ENCODE measurements at regions not wholly inside any gene's neighbourhood (a gene's known extent, or its start where the extent isn't known, plus 50 kb on each side); places are given as distances from the start of the nearest gene placed in this dataset.
"Not testable (repeated sequence)": the region's sequence is repeated elsewhere in the genome, so short reads cannot be mapped to it uniquely, and the experiment has no call there.

DNA sequence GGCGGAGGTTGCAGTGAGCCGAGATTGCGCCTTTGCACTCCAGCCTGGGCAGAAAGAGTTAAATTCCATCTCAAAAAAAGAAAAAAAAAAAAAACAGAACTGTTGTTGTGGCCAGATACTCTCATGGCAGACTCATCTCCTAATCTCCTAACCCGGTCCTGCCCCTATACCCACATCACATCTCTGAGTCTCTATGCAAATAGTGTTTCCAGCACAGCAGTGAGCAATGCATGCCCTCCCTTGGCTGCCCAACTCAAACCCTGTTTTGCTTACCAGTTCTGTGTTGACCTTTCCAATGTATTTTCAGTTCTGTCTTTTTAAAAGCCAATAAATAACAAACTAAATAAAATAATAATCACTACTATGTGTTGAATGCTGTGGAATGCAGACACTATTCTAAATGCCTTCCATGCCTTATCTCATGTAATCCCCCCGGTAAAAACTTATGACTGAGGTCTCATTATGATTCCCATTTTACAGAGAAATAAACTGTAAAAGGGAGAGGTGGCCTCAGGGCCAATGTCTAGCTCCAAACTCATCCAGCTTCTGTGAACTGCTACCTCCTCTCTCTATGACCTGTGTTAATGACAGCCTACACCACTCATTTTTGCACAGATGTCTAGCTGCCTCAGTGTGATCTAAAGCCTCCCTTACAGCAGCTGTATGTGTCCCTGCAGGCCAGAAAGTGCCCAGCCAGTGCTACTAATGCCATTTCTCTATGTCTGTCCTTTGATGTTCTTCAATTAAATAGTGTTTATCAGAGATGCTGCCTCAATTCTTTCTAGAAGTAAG is 289.8 kb downstream of the HS3ST3B1 start:
- Mint-ChIP-seq H3K36me3 (ENCODE audit: insufficient read depth) (no peaks in the 10 kb centered on the region), H3K4me1 (ENCODE audit: low read depth) (peaks cover 5% of the 10 kb centered on the region), H3K4me3 (no peak overlapping the region), H3K27me3 (ENCODE audit: low read depth) (peaks cover 9% of the 10 kb centered on the region), H3K9me3 (no peaks in the 10 kb centered on the region)
- ATAC-seq (no peak), DNase-seq (no peak)

DNA sequence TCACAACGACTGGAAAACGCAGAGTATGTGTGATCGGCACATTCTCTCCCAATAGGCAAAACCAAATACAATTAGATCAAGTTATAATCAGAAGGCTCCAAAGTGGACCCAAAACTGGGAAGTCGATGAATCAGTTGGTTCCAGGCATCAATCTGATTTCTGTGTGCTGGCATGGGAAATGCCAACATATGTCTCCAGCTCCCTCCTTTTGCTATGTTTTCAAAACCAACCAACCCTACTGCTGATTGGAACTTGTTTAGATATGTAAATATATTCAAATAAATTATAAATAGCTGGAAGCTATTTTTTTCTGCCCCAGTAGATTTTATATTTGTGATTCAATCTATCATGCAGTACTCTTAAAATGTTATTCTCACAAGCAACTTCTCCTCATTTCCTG is 284.2 kb downstream of the HS3ST3B1 start:
- H3K27me3 Mint-ChIP-seq (ENCODE audit: low read depth) = no peaks in the 10 kb centered on the region
- no peaks in the 10 kb centered on the region for H3K4me1 Mint-ChIP-seq (ENCODE audit: low read depth)

DNA sequence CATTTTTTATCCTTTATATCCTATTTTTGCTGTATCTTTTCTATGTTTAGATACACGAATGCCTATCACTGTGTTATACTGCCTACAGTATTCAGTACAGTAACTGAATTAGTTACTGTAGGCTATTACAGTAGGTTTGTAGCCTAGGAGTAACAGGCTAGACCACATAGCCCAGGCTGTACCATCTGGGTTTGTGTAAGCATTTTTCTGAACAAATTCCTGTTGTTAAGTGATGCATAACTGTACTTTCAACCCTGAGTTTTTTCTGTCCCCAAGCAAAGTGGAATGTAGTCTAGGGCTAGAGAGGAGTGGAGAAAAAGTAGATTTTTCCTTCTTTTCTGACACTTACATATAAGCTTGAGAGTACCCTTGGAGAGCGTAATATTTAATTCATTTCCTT is 282.1 kb downstream of the HS3ST3B1 start:
- no peaks in the 10 kb centered on the region for H3K27me3 Mint-ChIP-seq (ENCODE audit: low read depth)
- H3K36me3 Mint-ChIP-seq (ENCODE audit: insufficient read depth) = no peaks in the 10 kb centered on the region
- H3K9me3 Mint-ChIP-seq = no peaks in the 10 kb centered on the region
- no peak overlapping the region for H3K4me3 Mint-ChIP-seq
- H3K4me1 Mint-ChIP-seq (ENCODE audit: low read depth) = no peaks in the 10 kb centered on the region
- ATAC-seq (no peak), DNase-seq (no peak)

More for the DNA sequence above, 284.2 kb downstream of the HS3ST3B1 start:
- Mint-ChIP-seq H3K9me3 (no peaks in the 10 kb centered on the region), H3K36me3 (ENCODE audit: insufficient read depth) (no peaks in the 10 kb centered on the region), H3K4me3 (no peak overlapping the region)
- DNase-seq = no peak
- no peak for ATAC-seq

DNA sequence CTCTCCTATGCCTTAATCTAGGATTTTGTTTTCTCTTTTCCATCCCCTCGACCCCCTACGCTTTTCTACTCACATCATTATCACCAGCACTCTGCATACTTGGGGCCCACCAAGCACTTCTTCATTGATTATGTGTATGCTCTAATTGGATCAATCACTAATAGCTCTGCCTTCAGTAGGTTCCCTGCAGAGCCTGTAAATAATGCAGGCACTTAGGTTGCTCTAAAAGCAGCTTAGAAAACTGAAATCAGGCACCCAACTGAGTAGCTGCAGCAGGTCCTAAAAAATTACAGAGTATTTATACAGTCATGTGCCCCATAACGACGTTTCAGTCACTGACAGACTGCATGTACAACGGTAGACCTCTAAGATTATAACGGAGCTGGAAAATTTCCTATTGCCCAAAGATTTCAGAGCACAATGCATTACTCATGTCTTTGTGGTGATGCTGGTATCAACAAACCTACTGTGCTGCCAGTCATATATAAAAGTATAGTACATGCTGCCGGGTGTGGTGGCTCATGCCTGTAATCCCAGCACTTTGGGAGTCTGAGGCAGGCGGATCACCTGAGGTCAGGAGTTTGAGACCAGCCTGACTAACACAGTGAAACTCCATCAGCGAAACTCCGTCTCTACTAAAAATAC is 280.4 kb downstream of the HS3ST3B1 start:
- ATAC-seq = no peak
- no peak for DNase-seq
- Mint-ChIP-seq H3K9me3 (no peaks in the 10 kb centered on the region), H3K27me3 (ENCODE audit: low read depth) (no peaks in the 10 kb centered on the region), H3K4me1 (ENCODE audit: low read depth) (no peaks in the 10 kb centered on the region), H3K36me3 (ENCODE audit: insufficient read depth) (no peaks in the 10 kb centered on the region), H3K4me3 (no peak overlapping the region)

DNA sequence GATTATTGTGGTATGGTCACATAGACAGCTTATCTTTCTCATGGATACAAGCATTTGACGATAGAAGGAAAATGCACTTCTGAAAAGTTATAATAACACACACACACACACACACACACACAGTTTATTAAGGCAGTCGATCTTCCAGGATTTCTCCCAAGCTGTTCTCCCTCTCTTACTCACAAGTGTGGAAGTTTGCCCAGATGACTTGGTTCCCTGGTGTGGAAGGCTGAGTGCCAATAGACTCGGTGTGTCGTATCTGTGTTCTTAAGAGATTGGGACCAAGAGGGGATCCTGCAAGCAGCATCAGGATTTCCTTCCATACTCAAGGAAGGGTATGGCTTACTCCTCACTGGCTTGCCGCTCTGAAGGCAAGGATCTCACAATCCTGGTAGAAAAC is 279.6 kb downstream of the HS3ST3B1 start:
- DNase-seq (no peak), ATAC-seq (no peak)
- Mint-ChIP-seq H3K36me3 (ENCODE audit: insufficient read depth) (no peaks in the 10 kb centered on the region), H3K4me1 (ENCODE audit: low read depth) (no peaks in the 10 kb centered on the region), H3K9me3 (no peaks in the 10 kb centered on the region), H3K27me3 (ENCODE audit: low read depth) (no peaks in the 10 kb centered on the region), H3K4me3 (no peak overlapping the region)

DNA sequence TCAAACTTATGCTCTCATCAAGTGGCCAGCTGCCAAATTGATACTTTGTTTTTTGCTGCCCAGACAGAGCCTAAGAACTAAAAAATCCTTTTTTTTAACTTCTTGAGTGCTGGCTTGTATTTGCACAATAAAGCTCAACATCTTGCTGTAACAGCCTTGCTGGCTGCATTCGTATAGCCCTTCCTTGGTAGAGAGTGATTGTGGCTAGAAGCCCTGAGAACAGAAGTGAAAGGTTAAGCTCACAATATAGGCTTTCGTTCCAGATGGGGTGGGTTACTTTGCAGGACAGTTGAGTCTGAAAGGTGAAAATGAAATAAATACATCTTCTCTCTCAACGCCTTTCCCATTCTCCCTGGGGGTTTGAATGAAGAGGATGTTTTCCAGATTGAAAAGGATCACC is 278.8 kb downstream of the HS3ST3B1 start:
- Mint-ChIP-seq H3K9me3 (no peaks in the 10 kb centered on the region), H3K27me3 (ENCODE audit: low read depth) (no peaks in the 10 kb centered on the region), H3K36me3 (ENCODE audit: insufficient read depth) (no peaks in the 10 kb centered on the region), H3K4me3 (no peak overlapping the region), H3K4me1 (ENCODE audit: low read depth) (no peaks in the 10 kb centered on the region)
- DNase-seq (no peak), ATAC-seq (no peak)

DNA sequence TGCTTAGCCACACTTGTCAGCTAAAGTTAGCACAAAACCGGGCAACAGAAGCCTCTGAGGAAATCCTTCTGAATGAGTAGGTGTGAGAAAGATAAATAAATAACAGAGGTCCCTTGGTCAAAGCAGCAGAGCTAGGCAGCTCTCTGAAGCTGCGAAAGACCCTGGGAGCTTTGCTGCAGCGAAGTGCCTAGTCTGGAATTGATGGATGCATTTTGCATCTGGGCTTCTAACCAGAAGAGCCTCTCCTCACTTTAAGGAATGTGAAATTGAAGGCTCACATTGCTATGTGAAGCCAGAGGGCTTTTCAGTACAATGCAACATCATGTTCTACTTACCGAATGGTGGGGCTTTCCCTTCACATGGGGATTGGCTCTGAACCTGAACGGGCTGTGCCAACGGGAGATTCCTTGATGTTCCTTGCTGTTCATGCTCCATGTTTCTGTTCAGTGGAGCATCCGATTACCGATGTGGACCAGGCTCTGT is 274.6 kb downstream of the HS3ST3B1 start:
- Mint-ChIP-seq H3K27me3 (ENCODE audit: low read depth) (no peaks in the 10 kb centered on the region), H3K9me3 (no peaks in the 10 kb centered on the region), H3K36me3 (ENCODE audit: insufficient read depth) (no peaks in the 10 kb centered on the region), H3K4me1 (ENCODE audit: low read depth) (no peaks in the 10 kb centered on the region), H3K4me3 (no peak overlapping the region)
- no peak for ATAC-seq
- DNase-seq = no peak

DNA sequence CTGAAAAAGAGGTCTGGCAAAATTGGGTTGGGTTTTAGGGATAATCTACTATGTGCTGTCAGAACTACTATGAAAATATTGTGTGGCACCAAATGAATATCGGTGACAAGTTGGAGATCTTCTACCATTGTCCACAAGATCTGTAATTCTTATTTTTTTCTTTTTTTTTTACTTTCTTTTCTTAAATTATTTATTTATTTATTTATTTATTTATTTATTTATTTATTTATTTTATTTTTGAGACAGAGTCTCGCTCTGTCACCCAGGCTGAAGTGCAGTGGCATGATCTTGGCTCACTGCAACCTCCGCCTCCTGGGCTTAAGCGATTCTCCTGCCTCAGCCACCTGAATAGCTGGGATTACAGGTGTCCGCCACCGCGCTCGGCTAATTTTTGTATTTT is 259.4 kb downstream of the HS3ST3B1 start:
- not testable (repeated sequence) for H3K36me3 Mint-ChIP-seq (ENCODE audit: insufficient read depth); DNase-seq; ATAC-seq; H3K9me3 Mint-ChIP-seq; H3K27me3 Mint-ChIP-seq (ENCODE audit: low read depth); H3K4me3 Mint-ChIP-seq
- peaks cover 14% of the 10 kb centered on the region for H3K4me1 Mint-ChIP-seq (ENCODE audit: low read depth)

DNA sequence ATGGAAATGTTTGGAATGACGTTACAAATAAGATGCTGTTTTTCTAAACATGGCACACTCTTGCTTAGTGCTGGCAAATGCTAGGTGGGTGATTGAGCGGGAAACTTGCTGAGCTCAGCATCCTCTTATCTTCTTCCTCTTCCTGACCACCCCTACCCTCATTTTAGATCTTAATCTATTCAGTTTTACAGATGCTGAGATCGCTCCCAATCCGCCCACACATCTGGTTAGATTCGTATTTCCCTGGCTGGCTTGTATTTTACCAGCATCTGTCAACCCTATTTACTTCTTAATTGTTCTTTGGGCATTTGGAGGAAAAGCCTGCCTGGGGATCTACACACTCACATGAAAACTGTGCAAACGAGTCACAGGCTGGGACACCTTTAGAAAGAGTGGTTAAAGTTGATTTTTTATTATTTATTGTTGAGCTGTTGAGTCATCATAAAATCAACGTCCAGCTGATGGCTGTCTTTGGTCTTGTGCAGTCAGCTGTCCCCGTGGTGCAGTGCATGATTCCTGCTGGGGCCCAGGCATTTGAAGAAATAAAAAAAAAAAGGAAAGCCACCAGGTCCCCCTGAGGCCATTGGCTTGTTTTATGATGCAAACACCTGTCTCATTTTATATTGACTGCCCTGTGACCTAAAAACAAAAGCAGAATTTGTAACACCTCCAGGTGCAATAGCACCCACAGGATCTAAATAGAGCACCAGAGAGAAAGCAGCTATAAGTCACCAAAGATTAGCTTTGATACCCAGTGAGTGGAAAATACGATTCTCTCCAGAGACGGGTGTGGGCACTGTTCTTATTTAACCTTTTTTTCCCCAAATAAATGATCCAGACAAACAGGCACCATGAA is 258.6 kb downstream of the HS3ST3B1 start:
- H3K4me1 Mint-ChIP-seq (ENCODE audit: low read depth) = peaks cover 14% of the 10 kb centered on the region
- DNase-seq (no peak), ATAC-seq (no peak)
- H3K4me3 Mint-ChIP-seq = no peak overlapping the region
- H3K9me3 Mint-ChIP-seq = no peaks in the 10 kb centered on the region
- peaks cover 2% of the 10 kb centered on the region for H3K27me3 Mint-ChIP-seq (ENCODE audit: low read depth)
- no peaks in the 10 kb centered on the region for H3K36me3 Mint-ChIP-seq (ENCODE audit: insufficient read depth)

DNA sequence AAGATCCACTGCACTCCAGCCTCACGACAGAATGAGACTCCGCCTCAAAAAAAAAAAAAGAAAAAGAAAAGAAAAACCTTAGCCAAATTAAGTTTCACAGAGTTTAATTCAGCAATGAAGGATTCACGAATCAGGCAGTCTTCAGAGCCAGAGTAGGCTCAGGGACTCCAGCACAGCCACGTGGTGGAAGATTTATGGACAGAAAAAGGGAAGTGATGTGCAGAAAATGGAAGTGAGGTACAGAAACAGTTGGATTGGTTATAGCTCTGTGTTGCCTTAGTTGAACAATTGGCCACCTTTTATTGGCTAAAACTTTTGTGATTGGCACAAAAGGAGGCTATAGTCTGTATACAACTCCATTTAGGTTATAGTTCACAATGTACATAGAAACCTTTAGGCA is 256.6 kb downstream of the HS3ST3B1 start:
- peaks cover 2% of the 10 kb centered on the region for H3K27me3 Mint-ChIP-seq (ENCODE audit: low read depth)
- H3K4me1 Mint-ChIP-seq (ENCODE audit: low read depth) = peaks cover 14% of the 10 kb centered on the region
- H3K9me3 Mint-ChIP-seq = no peaks in the 10 kb centered on the region
- no peak overlapping the region for H3K4me3 Mint-ChIP-seq
- DNase-seq (no peak), ATAC-seq (no peak)
- no peaks in the 10 kb centered on the region for H3K36me3 Mint-ChIP-seq (ENCODE audit: insufficient read depth)

DNA sequence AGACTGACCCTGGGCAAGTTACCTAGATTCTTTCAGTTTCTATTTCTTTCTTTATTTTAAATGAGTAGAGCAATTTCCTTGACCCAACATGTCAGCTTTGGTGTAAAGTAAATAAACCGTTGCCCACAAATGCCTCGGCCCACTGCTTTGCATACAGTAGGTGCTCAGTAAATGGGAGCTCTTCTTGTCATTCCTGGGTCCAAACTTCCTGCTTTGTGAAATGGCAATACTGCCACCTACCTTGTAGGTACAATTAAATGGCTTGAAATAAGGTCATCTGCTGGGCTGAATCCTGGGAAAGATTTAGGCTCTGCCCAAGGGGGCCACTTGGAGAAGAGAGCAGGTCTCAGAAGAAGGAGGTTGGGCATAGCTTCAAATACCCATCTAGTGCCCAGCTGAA is 253.0 kb downstream of the HS3ST3B1 start:
- no peaks in the 10 kb centered on the region for H3K9me3 Mint-ChIP-seq
- ATAC-seq = no peak

DNA sequence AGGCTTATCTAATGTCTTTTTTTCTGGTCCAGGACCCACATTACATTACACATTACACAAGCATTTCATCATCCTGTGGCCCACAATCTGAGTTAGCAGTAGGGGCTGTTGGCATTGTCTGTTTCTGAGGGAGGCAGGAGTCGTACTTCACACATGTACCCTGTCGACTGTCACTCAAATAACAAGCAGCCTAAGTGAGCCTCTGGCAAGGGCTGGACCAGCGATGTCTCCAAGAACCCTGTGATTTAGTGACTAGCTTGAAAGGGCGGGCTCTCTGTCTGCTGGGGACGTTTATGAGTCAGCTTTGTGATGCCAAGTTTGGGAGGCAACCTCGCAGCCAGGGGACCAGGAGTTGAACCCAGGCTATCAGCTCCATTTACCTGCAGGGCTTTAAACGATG is 251.4 kb downstream of the HS3ST3B1 start:
- H3K9me3 Mint-ChIP-seq = no peaks in the 10 kb centered on the region
- H3K4me1 Mint-ChIP-seq (ENCODE audit: low read depth) = no peaks in the 10 kb centered on the region
- no peak overlapping the region for H3K4me3 Mint-ChIP-seq
- ATAC-seq (no peak), DNase-seq (no peak)
- no peaks in the 10 kb centered on the region for H3K27me3 Mint-ChIP-seq (ENCODE audit: low read depth)
- H3K36me3 Mint-ChIP-seq (ENCODE audit: insufficient read depth) = no peaks in the 10 kb centered on the region

More for the DNA sequence above, 253.0 kb downstream of the HS3ST3B1 start:
- H3K27me3 Mint-ChIP-seq (ENCODE audit: low read depth) = no peaks in the 10 kb centered on the region
- DNase-seq = no peak
- H3K36me3 Mint-ChIP-seq (ENCODE audit: insufficient read depth) = no peaks in the 10 kb centered on the region
- no peak overlapping the region for H3K4me3 Mint-ChIP-seq
- H3K4me1 Mint-ChIP-seq (ENCODE audit: low read depth) = no peaks in the 10 kb centered on the region

DNA sequence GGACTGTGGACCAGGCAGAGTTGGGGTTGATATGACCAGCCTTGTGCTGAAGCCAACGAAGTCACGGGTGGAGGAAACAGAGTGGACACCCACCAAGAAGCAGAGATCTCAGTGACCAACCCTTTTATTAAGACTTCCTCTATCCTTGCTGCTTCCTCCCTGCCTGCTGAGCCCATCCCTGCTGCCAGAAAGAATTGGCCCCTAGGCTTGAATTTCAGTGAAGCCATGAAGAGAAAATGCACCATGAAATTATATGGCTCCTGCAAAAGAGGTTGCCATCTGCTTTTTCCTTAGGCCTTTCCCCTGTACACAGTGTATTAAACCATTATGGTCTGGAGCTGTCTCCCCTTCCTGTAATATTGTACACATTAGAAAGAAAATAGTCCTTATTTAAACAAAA is 246.7 kb downstream of the HS3ST3B1 start:
- Mint-ChIP-seq H3K27me3 (ENCODE audit: low read depth) (no peaks in the 10 kb centered on the region), H3K4me3 (no peak overlapping the region), H3K9me3 (peaks cover 5% of the 10 kb centered on the region), H3K4me1 (ENCODE audit: low read depth) (no peaks in the 10 kb centered on the region), H3K36me3 (ENCODE audit: insufficient read depth) (no peaks in the 10 kb centered on the region)
- DNase-seq (no peak), ATAC-seq (no peak)

DNA sequence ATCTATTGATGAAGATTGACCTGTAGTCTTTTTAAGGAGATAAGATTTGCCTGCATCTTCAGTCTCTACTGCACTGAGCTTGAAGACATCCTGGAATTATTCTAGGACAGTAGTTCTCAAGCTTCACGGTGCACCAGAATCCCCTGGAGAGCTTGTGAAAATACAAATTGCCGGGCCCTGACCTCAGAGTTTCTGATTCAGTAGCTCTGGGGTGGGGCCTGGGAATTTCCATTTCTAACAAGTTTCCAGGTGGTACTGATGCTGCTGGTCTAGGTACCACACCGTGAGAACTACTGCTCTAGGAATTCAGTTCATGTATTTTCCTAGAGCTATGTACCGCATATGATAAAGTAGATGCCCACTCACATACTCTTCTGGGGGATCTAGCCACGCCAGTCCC is 246.1 kb downstream of the HS3ST3B1 start:
- Mint-ChIP-seq H3K4me1 (ENCODE audit: low read depth) (no peaks in the 10 kb centered on the region), H3K36me3 (ENCODE audit: insufficient read depth) (no peaks in the 10 kb centered on the region), H3K4me3 (no peak overlapping the region), H3K9me3 (peaks cover 5% of the 10 kb centered on the region), H3K27me3 (ENCODE audit: low read depth) (no peaks in the 10 kb centered on the region)
- ATAC-seq (no peak), DNase-seq (no peak)
